Transverse colon (tissue), 4 donors: ENCODE measurements at regions not wholly inside any gene's neighbourhood (a gene's known extent, or its start where the extent isn't known, plus 50 kb on each side); places are given as distances from the start of the nearest gene placed in this dataset.

Experiments used
- POLR2AphosphoS5 ChIP-seq, 3 donors: sonication (generic); formaldehyde crosslinking; IDR thresholded peaks; one replicate each; pipeline ENCODE4 v1.6.1; 2016; ENCODE audit warnings: antibody characterized with exemption in 3 of 3
- TF ChIP-seq, protein P1 (sequence below), 5 experiments: fragments of 200-600 bp in 3 of 5; fragments of 450-650 bp in 2 of 5; sonication (generic) in 3 of 5; IDR thresholded peaks; 1 replicate in 2 of 5; 2 replicates in 3 of 5; pipeline ENCODE4 v1.5.1; 2016 to 2017; ENCODE audit warnings: antibody characterized with exemption in 5 of 5, inconsistent platforms in 3 of 5, mild to moderate bottlenecking in 2 of 5, moderate library complexity in 1 of 5

DNA sequence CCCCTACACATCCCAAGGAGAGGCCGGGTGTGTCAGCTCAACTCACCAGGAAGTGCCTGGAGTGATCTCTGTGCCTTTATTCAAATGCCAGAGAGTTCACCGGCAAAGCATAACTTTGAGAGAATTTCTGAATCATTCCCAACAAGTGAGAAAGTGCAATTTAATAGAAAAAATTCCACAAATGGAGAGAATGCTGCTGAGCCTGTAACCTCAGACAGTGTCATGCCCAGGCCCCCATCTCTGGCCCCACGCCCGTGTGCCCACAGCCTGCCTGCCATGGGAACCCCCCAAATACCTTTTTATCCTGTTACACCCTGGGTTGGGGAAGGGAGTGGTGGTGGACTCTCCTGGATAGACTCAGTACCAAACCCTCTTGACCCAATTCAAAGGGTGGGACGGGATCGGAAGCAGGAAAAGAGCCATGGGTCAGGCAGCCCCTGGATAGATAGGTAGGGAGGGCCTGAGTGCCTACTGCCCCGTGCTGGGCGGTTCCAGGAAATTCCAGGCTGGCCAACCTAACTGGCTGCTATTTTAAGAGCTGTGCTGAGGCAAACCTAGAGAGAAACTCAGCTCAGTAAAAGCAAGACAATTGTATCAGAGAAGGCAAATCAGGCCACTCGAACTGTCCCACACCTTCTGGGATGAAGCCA is 179.0 kb upstream of the FOXA2 start:
- TF ChIP-seq, protein P1, sequence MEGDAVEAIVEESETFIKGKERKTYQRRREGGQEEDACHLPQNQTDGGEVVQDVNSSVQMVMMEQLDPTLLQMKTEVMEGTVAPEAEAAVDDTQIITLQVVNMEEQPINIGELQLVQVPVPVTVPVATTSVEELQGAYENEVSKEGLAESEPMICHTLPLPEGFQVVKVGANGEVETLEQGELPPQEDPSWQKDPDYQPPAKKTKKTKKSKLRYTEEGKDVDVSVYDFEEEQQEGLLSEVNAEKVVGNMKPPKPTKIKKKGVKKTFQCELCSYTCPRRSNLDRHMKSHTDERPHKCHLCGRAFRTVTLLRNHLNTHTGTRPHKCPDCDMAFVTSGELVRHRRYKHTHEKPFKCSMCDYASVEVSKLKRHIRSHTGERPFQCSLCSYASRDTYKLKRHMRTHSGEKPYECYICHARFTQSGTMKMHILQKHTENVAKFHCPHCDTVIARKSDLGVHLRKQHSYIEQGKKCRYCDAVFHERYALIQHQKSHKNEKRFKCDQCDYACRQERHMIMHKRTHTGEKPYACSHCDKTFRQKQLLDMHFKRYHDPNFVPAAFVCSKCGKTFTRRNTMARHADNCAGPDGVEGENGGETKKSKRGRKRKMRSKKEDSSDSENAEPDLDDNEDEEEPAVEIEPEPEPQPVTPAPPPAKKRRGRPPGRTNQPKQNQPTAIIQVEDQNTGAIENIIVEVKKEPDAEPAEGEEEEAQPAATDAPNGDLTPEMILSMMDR (IDR thresholded peaks at IDR 0.05), result no peak
- no peak for TF ChIP-seq POLR2AphosphoS5 (IDR thresholded peaks at IDR 0.05)
